ENCODE measurements at regions not wholly inside any gene's neighbourhood (a gene's known extent, or its start where the extent isn't known, plus 50 kb on each side); places are given as distances from the start of the nearest gene placed in this dataset.

DNA sequence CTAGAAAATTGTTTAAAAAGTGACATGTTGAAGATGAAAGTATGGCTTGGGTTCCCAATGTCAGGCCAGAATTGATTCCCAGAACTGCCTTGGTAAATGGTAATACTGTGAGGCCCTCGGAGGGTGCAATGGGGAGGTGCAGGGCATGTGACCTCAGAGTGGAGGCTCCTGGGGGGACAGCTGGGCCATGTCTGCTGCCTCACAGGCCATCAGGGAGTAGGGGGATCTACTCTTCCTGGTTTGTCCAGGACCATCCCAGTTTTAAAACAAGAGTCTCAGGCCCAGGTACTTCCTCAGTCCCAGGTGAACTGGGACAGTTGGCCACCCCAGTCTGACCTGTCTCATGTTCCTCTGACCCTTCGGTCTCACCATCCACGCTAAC is 55.3 kb upstream of the SNX9 start (continued):
- TF ChIP-seq, protein P1, sequence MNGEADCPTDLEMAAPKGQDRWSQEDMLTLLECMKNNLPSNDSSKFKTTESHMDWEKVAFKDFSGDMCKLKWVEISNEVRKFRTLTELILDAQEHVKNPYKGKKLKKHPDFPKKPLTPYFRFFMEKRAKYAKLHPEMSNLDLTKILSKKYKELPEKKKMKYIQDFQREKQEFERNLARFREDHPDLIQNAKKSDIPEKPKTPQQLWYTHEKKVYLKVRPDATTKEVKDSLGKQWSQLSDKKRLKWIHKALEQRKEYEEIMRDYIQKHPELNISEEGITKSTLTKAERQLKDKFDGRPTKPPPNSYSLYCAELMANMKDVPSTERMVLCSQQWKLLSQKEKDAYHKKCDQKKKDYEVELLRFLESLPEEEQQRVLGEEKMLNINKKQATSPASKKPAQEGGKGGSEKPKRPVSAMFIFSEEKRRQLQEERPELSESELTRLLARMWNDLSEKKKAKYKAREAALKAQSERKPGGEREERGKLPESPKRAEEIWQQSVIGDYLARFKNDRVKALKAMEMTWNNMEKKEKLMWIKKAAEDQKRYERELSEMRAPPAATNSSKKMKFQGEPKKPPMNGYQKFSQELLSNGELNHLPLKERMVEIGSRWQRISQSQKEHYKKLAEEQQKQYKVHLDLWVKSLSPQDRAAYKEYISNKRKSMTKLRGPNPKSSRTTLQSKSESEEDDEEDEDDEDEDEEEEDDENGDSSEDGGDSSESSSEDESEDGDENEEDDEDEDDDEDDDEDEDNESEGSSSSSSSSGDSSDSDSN (IDR thresholded peaks at IDR 0.05; ENCODE audit: borderline replicate concordance in 1 of 2, low read depth in 2 of 2, low read length in 2 of 2): no peak
- TF ChIP-seq GTF2A2 (tag; IDR thresholded peaks at IDR 0.05): no peak
- no peak for TF ChIP-seq ZNF551 (CRISPR knock-in tag; IDR thresholded peaks at IDR 0.05)
- no peak for TF ChIP-seq ASH1L (IDR thresholded peaks at IDR 0.05; ENCODE audit: borderline replicate concordance, low read depth, partially characterized antibody)

DNA sequence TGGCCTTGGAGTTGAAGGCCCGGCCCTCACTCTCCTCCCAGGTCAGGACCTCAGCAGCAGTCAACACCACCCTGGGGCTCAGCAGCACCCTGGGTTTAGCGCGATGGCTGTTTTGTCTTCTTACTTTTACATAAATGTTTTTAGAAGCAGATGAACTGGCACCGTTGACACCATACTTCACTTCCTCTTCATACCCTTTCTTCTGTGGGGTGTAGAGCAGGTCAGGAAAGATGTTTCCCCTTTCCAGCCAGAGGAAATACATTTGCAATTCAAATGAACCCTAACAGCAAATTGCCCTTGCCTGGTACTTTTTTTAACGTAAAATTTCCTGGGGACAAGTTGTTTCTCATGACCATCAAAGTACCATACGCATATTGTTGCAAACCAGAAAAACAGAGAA is 54.7 kb upstream of the SNX9 start:
- no peak overlapping the region for H3K4me3 ChIP-seq
- H3K4me1 ChIP-seq (replicated peaks in 1 of 2; ENCODE audit: control insufficient read depth in 2 of 2, insufficient read depth in 2 of 2, low read length in 2 of 2): peaks cover 18 to 26% of the 10 kb centered on the region in 2 experiments
- H3K27me3 ChIP-seq (ENCODE audit: control insufficient read depth in 2 of 2, insufficient read depth in 2 of 2, low read length in 2 of 2): no peaks in the 10 kb centered on the region
- CTCF ChIA-PET (ENCODE audit: low intra/inter-chr PET ratio): no interaction called here
- 52% methylated on average over 6 of the region's 6 CpGs for WGBS (ENCODE audit: insufficient coverage, low coverage, missing lambda C conversion rate)
- H3K4me2 ChIP-seq (ENCODE audit: insufficient read depth, low read length): no peak overlapping the region
- peak; percentile 66; the same call in 1 of the 2 replicates for TF ChIP-seq SPI1 (IDR thresholded peaks at IDR 0.05; ENCODE audit: borderline replicate concordance, low read depth, low read length)
- TF ChIP-seq, protein P2, sequence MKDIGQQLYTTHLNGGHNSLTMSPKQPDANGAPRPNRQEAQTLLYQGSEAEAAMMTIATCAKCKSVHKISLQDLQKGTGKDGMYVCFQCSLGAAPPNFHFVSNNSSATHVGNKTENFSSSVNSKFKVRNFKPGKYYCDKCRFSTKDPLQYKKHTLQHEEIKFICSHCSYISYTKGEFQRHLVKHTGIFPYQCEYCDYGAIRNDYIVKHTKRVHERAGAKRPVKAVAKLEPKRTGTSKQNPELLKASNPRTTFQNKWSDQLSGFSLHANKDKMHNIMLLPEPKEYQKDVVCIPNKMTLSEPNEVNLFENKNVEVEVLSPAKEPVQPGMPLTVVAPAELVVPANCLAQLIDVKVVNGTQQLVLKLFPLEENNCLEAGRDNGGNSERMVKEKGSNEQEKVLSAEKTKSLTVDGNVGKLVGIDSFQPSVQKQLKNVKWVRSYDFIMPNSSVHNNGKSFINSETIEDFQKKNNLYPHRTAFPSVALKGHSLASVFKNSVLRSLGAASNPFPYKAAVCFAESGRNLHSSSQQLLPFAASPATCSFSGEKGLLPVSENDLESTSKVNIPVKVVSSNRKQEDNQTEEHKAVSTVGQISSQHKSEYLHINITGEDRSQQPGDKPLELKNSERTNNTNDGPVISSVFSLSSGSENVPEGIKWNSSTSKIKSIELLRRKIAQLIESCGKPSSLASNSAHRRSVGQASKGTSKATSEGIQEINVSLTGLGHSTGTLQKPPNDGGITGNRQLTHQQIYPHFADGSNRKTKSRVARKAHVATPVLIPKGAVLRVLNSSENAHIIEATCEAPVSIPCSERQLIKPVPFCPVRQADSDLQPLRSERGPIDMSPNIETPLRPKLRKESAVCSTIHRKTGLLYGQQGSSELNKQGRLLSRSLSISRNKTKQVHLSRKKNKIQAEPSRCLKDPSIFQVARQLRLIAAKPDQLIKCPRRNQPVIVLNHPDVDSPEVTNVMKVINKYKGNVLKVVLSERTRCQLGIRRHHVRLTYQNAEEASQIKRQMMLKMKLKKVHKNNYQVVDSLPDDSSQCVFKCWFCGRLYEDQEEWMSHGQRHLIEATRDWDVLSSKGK (CRISPR knock-in tag; IDR thresholded peaks at IDR 0.05): no peak
- no peaks in the 10 kb centered on the region for H3K36me3 ChIP-seq (ENCODE audit: control insufficient read depth, insufficient read depth, low read length)
- intact Hi-C loops (cut with micrococcal nuclease) (no loop called here), in situ Hi-C loops (cut with MboI) (no loop called here)
- ATAC-seq (no peak), DNase-seq (ENCODE audit: extremely low read depth in 1 of 4, low spot score in 3 of 4) (no peak), FAIRE-seq (no peak)
- H3K9ac ChIP-seq (ENCODE audit: insufficient read depth in 1 of 2, low read depth in 2 of 2, low read length in 2 of 2): peak overlapping the region in 1 of 2 experiments; percentile 68; a peak in 1 of 4 replicates
- H3K27ac ChIP-seq (ENCODE audit: extremely low read depth, low read depth, low read length): no peak overlapping the region
- H4K20me1 ChIP-seq (replicated peaks; ENCODE audit: control insufficient read depth, insufficient read depth, low read length): no peaks in the 10 kb centered on the region
- POLR2A ChIA-PET: interaction anchor here (0.6 to 1.2 kb wide), 4 partner anchors 19 to 105 kb away, joined by 3 to 6 read pairs (median 4); no protein-coding TSS in a partner anchor
- no TSS peak for BruUV-seq (replicated peaks)
- H3K9me3 ChIP-seq (replicated peaks; ENCODE audit: control insufficient read depth, insufficient read depth, low read depth, low read length): no peaks in the 10 kb centered on the region
- no peaks in the 10 kb centered on the region for H3K79me2 ChIP-seq (ENCODE audit: control insufficient read depth, insufficient read depth, low read length)
- peak overlapping the region; percentile 54 for H2AFZ ChIP-seq (ENCODE audit: low read depth, low read length)
- H3K9me1 ChIP-seq (ENCODE audit: control insufficient read depth, insufficient read depth, low read length): no peaks in the 10 kb centered on the region

All from K562 (cell line).